ENCODE measurements at regions not wholly inside any gene's neighbourhood (a gene's known extent, or its start where the extent isn't known, plus 50 kb on each side); places are given as distances from the start of the nearest gene placed in this dataset.

DNA sequence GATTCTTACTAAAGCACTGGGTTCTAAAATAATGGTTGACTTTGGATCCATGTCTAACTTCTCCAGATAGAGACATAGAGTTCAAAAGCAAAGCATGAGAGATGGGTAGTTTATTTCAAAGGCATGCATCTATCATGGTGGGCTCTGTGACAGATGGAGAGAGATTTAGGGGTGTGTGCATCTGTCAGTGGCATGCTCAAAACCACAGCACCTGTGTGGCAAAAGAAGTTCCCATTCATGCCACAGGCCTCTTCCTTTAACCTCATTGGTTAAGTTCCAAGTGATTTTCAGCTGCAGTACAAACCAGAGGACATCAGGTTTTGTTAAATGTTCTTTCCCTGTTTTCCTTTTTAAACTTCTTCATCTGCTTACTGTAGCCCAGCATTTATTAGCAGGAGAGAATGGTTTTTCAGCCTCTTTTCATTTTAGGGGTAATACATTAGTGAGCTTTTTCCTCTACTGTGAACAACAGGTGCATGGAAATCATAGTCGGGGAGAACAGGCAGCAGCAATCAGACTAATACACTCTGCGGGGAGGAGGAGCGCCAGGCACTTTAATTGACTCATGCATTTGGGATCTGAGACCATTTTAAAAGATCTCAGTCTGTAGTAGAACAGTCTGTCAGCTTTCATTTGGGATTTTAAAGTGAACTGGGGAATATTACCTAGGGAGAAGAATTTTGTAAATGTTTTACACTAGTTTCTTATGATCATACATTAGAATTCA is 52.4 kb upstream of the UPP2 start:
- no peak for DNase-seq

DNA sequence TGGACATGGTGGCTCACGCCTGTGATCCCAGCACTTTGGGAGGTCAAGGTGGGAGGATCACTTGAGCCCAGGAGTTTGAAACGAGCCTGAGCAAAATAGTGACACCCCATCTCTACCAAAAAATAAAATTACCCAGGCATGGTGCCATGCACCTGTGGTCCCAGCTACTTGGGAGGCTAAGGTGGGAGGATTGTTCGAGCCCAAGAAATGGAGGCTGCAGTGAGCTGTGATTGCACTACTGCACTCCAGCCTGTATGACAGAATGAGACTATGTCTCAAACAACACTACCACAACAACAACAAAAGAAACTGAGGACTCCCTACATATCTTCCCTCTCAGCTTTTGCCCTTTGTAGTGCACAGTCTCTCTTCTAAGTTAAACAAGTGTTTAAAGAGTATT is 53.3 kb upstream of the UPP2 start:
- no peak for DNase-seq

- no peak for DNase-seq
Measured at GRCh38 chr2:158047156-158047611, 54.5 kb upstream of the UPP2 start.

DNA sequence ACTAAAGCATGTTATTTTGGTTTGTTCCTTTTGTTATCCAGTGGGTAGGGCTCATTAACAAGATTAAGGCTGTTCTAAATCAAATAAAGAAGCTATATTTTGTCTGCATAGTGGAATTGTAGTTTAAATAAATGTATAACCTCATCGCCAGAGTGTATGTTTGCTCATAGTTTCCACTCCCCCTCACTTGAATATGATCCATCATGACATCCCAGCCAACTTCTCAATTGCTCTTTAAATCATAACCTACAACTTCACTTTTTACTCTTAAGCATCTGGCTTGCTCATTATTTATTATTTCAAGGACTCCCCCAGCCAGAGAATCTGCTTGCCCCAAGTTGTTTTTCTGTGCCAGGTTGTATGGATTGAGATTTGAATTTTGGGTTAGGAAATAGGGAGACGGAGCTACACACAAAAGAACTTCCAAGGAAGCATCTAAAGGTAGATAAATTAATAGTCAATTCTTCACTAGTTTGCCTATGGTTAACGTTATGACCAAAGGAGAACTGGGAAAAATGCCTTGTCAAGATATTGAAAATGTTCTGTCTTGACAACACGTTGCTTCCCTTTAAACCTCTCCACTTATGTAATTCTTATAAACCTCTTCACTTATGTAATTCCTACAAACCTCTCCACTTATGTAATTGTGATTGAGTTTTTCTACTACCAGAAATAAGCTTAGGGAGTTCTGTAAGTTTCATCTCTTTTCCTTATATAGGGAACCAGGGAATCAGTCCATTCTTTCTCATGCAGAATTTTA is 55.4 kb upstream of the UPP2 start:
- DNase-seq, result no peak

GRCh38 chr2:158045362-158045761 is 56.3 kb upstream of the UPP2 start:
- no peak for DNase-seq

DNA sequence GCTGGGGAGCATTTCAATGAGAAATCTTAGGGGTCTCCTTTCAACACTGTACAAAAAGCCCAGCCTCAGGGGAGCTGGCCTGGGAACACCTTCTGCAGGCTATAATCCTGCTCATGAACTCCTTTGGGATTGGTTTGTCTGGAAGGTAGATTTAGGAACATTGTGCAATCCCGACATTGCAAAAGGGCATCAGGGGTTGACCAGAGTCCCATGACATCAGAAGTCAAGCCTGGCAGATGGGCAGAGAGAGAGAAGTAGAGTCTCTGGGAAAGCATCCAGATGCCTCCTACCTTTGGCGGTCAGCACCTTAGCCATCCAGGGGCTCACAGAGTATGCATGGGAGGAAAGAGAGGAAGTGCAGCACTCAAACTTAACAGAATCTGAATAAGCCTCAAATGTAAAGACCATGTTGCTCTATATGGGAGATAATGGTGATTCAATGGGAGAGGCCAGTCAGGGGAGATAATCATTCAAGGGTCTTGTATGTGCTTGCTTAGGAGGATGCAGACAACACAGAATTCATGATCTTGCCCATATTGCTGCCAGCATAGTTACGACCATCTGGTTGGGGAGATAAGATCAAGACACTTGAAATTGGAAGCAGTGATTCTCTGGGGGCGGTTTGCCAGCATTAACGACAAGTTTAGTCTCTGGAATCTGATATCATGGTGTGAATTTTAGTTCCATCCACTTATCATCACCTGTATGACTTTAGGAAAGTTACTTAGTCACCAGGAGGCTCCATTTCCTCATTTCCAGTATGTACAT is 58.3 kb upstream of the UPP2 start:
- DNase-seq, result no peak

- no peak for DNase-seq
Measured at GRCh38 chr2:158042666-158043065, 59.0 kb upstream of the UPP2 start.

GRCh38 chr2:158042245-158042644 is 59.4 kb upstream of the UPP2 start:
- no peak for DNase-seq

DNA sequence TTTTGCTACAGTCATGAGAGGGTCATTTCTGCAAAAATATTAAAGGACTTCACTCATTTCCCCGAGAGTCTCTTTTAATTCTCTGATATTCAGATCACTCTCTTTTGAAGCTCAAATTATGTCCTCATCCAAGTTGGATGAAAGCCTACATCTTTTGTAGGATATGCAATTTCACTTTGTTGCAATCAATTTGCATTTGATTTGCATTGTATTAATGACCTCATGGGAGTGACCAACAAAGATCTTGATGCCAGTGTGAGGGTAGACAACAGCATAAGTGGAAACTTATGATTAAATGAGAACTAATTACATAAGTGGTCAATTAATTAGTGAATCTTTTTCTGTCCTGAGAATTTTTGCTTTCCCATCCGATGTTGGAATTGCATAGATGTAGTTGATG is 60.3 kb upstream of the UPP2 start:
- DNase-seq, result no peak

DNA sequence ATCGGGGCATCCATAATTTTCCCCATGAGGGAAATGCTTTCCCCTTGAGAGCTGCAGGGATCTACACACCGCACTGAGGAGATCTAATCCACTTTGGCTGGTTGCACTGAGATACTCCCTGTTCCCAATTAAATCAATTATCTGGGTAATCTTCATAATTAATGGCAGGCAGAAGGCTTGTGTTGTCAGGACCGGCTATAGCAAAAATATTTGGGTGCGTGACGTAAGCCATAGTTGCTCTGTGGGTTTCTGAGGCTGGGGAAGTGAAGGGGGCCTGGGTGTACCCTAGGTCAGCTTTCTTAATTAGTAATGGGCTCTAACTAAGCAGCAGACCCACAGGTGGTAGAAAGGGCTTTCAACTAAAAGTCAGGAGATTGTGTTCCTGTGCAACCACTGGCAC is 62.8 kb upstream of the UPP2 start:
- no peak for DNase-seq

DNA sequence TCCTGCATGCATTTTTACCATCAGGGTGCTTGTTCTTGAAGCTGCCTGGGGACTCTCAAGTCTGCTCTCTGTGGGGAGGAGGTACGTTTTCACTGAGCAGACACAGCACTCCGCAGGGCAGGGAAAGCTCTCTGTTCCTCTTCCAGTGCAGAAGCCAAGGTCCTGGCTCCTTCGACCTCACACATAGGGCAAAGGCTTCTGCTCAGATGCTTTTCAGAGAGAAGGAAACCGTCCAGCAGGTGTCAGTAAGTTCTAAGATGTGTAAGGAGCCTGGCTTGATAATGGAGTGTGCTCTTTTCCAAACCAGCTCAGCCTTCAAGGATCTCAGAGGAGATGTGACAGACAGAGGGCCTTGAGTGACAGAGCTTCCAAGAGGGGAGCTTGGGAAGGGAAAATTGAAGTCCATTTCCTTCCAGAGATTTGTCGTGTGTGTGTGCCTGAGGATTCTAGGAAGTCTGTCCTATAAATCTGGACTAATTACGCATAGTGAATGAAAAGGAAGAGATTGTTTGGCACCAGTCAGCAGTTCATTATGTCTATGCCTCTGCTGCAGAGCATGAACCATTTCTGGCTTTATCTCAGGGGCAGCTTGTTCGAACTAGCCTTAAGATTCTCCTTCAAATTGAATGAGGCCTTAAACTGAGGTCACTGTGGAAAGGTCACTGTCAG is 67.3 kb upstream of the UPP2 start:
- peak; percentile 29 for DNase-seq

DNA sequence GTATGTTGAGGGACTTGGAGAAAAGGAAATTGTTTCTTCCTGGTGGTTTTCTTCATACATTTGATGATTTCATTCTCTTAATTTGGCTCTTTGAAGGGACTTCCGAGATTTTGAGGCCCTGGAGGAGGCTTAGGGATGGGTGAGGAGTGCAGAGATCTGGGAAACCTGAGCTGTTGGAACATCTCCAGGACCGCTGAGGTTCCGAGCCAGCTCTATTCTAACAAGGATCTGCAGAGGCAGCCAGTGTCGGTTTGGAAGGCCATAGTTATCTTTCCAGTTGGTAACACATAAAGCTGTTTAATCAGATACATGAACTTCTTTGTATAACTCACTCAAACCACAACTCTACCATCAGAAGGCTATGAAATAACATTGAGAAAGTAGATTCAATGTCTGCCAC is 70.3 kb upstream of the UPP2 start:
- no peak for DNase-seq

- no peak for DNase-seq
Measured at GRCh38 chr2:158025255-158025996, 76.2 kb upstream of the UPP2 start.

- peak; percentile 55 for DNase-seq
Measured at GRCh38 chr2:158024288-158024898, 77.3 kb upstream of the UPP2 start.

- DNase-seq, result no peak
Measured at GRCh38 chr2:158022888-158023287, 78.8 kb upstream of the UPP2 start.

DNA sequence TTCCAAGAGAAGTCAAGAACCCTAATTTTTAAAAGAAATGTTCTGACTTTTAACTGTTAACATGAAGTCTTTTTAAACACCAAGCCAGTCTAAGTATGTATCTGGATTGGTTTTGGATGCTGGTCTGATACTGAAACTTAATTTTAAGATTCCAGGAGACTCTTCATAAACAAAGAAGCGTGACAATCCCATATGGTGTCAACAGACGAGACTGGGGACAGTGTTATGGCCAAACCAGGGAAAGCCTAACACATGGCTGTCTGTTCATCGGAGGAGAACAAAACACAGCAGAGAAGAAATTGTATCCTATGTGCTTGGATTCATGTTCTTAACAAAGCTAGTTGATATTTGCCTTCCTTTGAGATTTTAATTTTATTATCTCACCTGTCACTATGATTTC is 80.5 kb upstream of the UPP2 start:
- no peak for DNase-seq

GRCh38 chr2:158015428-158016076 is 86.1 kb upstream of the UPP2 start:
- DNase-seq, result peak; percentile 20

- no peak for DNase-seq
Measured at GRCh38 chr2:158013891-158014290, 87.8 kb upstream of the UPP2 start.

GRCh38 chr2:158011055-158011771 is 90.5 kb upstream of the UPP2 start:
- DNase-seq, result no peak

GRCh38 chr2:158009399-158009798 is 92.3 kb upstream of the UPP2 start:
- no peak for DNase-seq

Measured in CD4-positive, alpha-beta T cell treated with Interleukin-17A for 1 hour (primary cell).